CD4-positive, alpha-beta memory T cell (primary cell): ENCODE measurements at regions not wholly inside any gene's neighbourhood (a gene's known extent, or its start where the extent isn't known, plus 50 kb on each side); places are given as distances from the start of the nearest gene placed in this dataset.

Source experiments
- CTCF ChIA-PET: fragments of 350-600 bp; sonication (Branson Sonifier 250); formaldehyde crosslinking; loops from one replicate; lab custom pipeline; 2021; ENCODE audit warnings: inconsistent platforms; ENCODE audit not compliant: partially characterized antibody; lab: Charles Lee
- POLR2A ChIA-PET: fragments of 350-600 bp; sonication (Branson Sonifier 250); formaldehyde crosslinking; loops from one replicate; lab custom pipeline; 2021; ENCODE audit not compliant: partially characterized antibody; lab: Charles Lee
- DNase-seq, 5 donors: peaks; one replicate each; pipeline versions ENCODE4 v3.0.0 to v3.0.0-alpha.2; 2020 to 2022; ENCODE audit warnings: mixed read lengths in 1 of 5
- H3K27ac ChIP-seq: one replicate; pipeline ENCODE4 v1.7.0; 2013; ENCODE audit warnings: low read depth, low read length
- H3K27me3 ChIP-seq: 2 replicates; pipeline ENCODE4 v1.7.0; 2013; ENCODE audit warnings: mild to moderate bottlenecking, low read length, moderate library complexity; ENCODE audit not compliant: insufficient read depth
- H3K36me3 ChIP-seq: 2 replicates; pipeline ENCODE4 v1.7.0; 2013; ENCODE audit warnings: mild to moderate bottlenecking, low read length, moderate library complexity; ENCODE audit not compliant: insufficient read depth
- H3K4me1 ChIP-seq: 2 replicates; pipeline ENCODE4 v1.7.0; 2013; ENCODE audit warnings: mild to moderate bottlenecking, low read length, moderate library complexity; ENCODE audit not compliant: insufficient read depth
- H3K4me3 ChIP-seq, 2 donors: one replicate each; pipeline ENCODE4 v1.7.0; 2013; ENCODE audit warnings: low read length in 2 of 2, mild to moderate bottlenecking in 1 of 2
- H3K9me3 ChIP-seq, 2 donors: one replicate each; pipeline ENCODE4 v1.7.0; 2013; ENCODE audit warnings: low read length in 2 of 2, control low read depth in 1 of 2; ENCODE audit not compliant: control insufficient read depth in 1 of 2
- H3K27ac Mint-ChIP-seq, 7 donors: one replicate each; pipeline ENCODE4 v1.8.0; 2020 to 2021; ENCODE audit warnings: mixed read lengths in 7 of 7, mild to moderate bottlenecking in 6 of 7, inconsistent platforms in 3 of 7, moderate library complexity in 3 of 7
- H3K27me3 Mint-ChIP-seq, 2 donors: one replicate each; pipeline ENCODE4 v1.8.0; 2020 to 2021; ENCODE audit warnings: mixed read lengths in 2 of 2
- H3K36me3 Mint-ChIP-seq, 2 donors: one replicate each; pipeline ENCODE4 v1.8.0; 2020 to 2021; ENCODE audit warnings: mixed read lengths in 2 of 2, inconsistent platforms in 1 of 2, mild to moderate bottlenecking in 1 of 2
- H3K4me1 Mint-ChIP-seq, 4 donors: one replicate each; pipeline ENCODE4 v1.8.0; 2020 to 2021; ENCODE audit warnings: mixed read lengths in 4 of 4, mild to moderate bottlenecking in 1 of 4
- H3K4me3 Mint-ChIP-seq, 8 donors: one replicate each; pipeline ENCODE4 v1.8.0; 2020 to 2021; ENCODE audit warnings: mixed read lengths in 8 of 8, mild to moderate bottlenecking in 7 of 8, moderate library complexity in 6 of 8, inconsistent platforms in 3 of 8
- H3K9me3 Mint-ChIP-seq, 8 donors: one replicate each; pipeline ENCODE4 v1.8.0; 2020 to 2021; ENCODE audit warnings: mixed read lengths in 8 of 8, mild to moderate bottlenecking in 5 of 8, inconsistent platforms in 3 of 8, moderate library complexity in 1 of 8
- intact Hi-C: fragments of 100-400 bp; cut with micrococcal nuclease; formaldehyde crosslinking; loops from one replicate; pipeline ENCODE4 v1.15.1; 2023

GRCh38 chr16:86450691-86451090 lies 59.6 kb upstream of the FOXF1 start:
- H3K36me3 Mint-ChIP-seq, result no peaks in the 10 kb centered on the region
- no peaks in the 10 kb centered on the region for H3K4me1 Mint-ChIP-seq
- no peaks in the 10 kb centered on the region for H3K4me1 ChIP-seq
- H3K27ac ChIP-seq, result no peak overlapping the region
- ChIA-PET CTCF (no interaction called here), POLR2A (no interaction called here)
- no peaks in the 10 kb centered on the region for H3K36me3 ChIP-seq
- intact Hi-C loops, result no loop called here
- H3K4me3 Mint-ChIP-seq, result no peak overlapping the region
- peaks cover 10 to 23% of the 10 kb centered on the region in 2 donors for H3K27me3 Mint-ChIP-seq
- DNase-seq, result no peak
- no peak overlapping the region for H3K27ac Mint-ChIP-seq
- no peak overlapping the region for H3K4me3 ChIP-seq
- peaks cover 0 to 4% (median 2%) of the 10 kb centered on the region in 8 donors for H3K9me3 Mint-ChIP-seq
- no peaks in the 10 kb centered on the region for H3K27me3 ChIP-seq
- no peaks in the 10 kb centered on the region for H3K9me3 ChIP-seq

GRCh38 chr16:86452451-86452850 lies 57.9 kb upstream of the FOXF1 start:
- Histone ChIP-seq H3K27me3 (no peaks in the 10 kb centered on the region), H3K9me3 (no peaks in the 10 kb centered on the region), H3K4me1 (no peaks in the 10 kb centered on the region), H3K4me3 (no peak overlapping the region), H3K27ac (no peak overlapping the region), H3K36me3 (no peaks in the 10 kb centered on the region)
- Mint-ChIP-seq H3K4me1 (no peaks in the 10 kb centered on the region), H3K36me3 (no peaks in the 10 kb centered on the region), H3K27me3 (peaks cover 9 to 19% of the 10 kb centered on the region in 2 donors), H3K4me3 (no peak overlapping the region), H3K9me3 (peaks cover 0 to 4% (median 2%) of the 10 kb centered on the region in 8 donors), H3K27ac (no peak overlapping the region)
- ChIA-PET CTCF (no interaction called here), POLR2A (no interaction called here)
- DNase-seq, result no peak
- intact Hi-C loops, result no loop called here

GRCh38 chr16:86455116-86455515 lies 55.2 kb upstream of the FOXF1 start:
- no peak overlapping the region for H3K27ac Mint-ChIP-seq
- intact Hi-C loops, result no loop called here
- CTCF ChIA-PET, result no interaction called here

GRCh38 chr16:86455640-86456039 lies 54.7 kb upstream of the FOXF1 start:
- H3K36me3 Mint-ChIP-seq, result no peaks in the 10 kb centered on the region
- peaks cover 8 to 17% of the 10 kb centered on the region in 2 donors for H3K27me3 Mint-ChIP-seq

More at GRCh38 chr16:86455116-86455515, 55.2 kb upstream of the FOXF1 start:
- H3K27me3 Mint-ChIP-seq, result peaks cover 8 to 19% of the 10 kb centered on the region in 2 donors
- H3K4me3 ChIP-seq, result no peak overlapping the region
- DNase-seq, result no peak
- POLR2A ChIA-PET, result no interaction called here
- no peak overlapping the region for H3K4me3 Mint-ChIP-seq
- H3K9me3 Mint-ChIP-seq, result peaks cover 0 to 10% (median 2%) of the 10 kb centered on the region in 8 donors
- no peaks in the 10 kb centered on the region for H3K9me3 ChIP-seq
- no peaks in the 10 kb centered on the region for H3K4me1 Mint-ChIP-seq
- H3K36me3 Mint-ChIP-seq, result no peaks in the 10 kb centered on the region
- H3K27me3 ChIP-seq, result no peaks in the 10 kb centered on the region
- H3K4me1 ChIP-seq, result no peaks in the 10 kb centered on the region
- H3K27ac ChIP-seq, result no peak overlapping the region
- H3K36me3 ChIP-seq, result no peaks in the 10 kb centered on the region

GRCh38 chr16:86457501-86458148 lies 52.7 kb upstream of the FOXF1 start:
- Histone ChIP-seq H3K27me3 (no peaks in the 10 kb centered on the region), H3K9me3 (no peaks in the 10 kb centered on the region), H3K36me3 (no peaks in the 10 kb centered on the region), H3K4me3 (no peak overlapping the region), H3K4me1 (no peaks in the 10 kb centered on the region), H3K27ac (no peak overlapping the region)
- H3K27ac Mint-ChIP-seq, result no peak overlapping the region
- intact Hi-C loops, result no loop called here
- H3K36me3 Mint-ChIP-seq, result no peaks in the 10 kb centered on the region
- H3K9me3 Mint-ChIP-seq, result peaks cover 2 to 22% (median 8%) of the 10 kb centered on the region in 8 donors
- ChIA-PET POLR2A (no interaction called here), CTCF (no interaction called here)
- no peak for DNase-seq
- no peaks in the 10 kb centered on the region for H3K4me1 Mint-ChIP-seq
- H3K4me3 Mint-ChIP-seq, result no peak overlapping the region
- peaks cover 5 to 14% of the 10 kb centered on the region in 2 donors for H3K27me3 Mint-ChIP-seq

More at GRCh38 chr16:86455640-86456039, 54.7 kb upstream of the FOXF1 start:
- H3K27me3 ChIP-seq, result no peaks in the 10 kb centered on the region
- H3K9me3 ChIP-seq, result no peaks in the 10 kb centered on the region
- H3K4me3 ChIP-seq, result no peak overlapping the region
- Mint-ChIP-seq H3K9me3 (peaks cover 0 to 13% (median 3%) of the 10 kb centered on the region in 8 donors), H3K27ac (no peak overlapping the region), H3K4me3 (no peak overlapping the region), H3K4me1 (no peaks in the 10 kb centered on the region)
- ChIA-PET CTCF (no interaction called here), POLR2A (no interaction called here)
- intact Hi-C loops, result no loop called here
- no peak for DNase-seq
- no peaks in the 10 kb centered on the region for H3K4me1 ChIP-seq
- H3K27ac ChIP-seq, result no peak overlapping the region
- H3K36me3 ChIP-seq, result no peaks in the 10 kb centered on the region

GRCh38 chr16:86458149-86458777 lies 52.1 kb upstream of the FOXF1 start:
- H3K4me1 ChIP-seq, result no peaks in the 10 kb centered on the region
- intact Hi-C loops, result no loop called here
- H3K36me3 ChIP-seq, result no peaks in the 10 kb centered on the region
- no peak overlapping the region for H3K27ac Mint-ChIP-seq
- H3K4me3 ChIP-seq, result no peak overlapping the region
- CTCF ChIA-PET, result no interaction called here
- H3K9me3 ChIP-seq, result no peaks in the 10 kb centered on the region
- POLR2A ChIA-PET, result no interaction called here
- peaks cover 5 to 14% of the 10 kb centered on the region in 2 donors for H3K27me3 Mint-ChIP-seq
- no peak overlapping the region for H3K4me3 Mint-ChIP-seq
- H3K36me3 Mint-ChIP-seq, result no peaks in the 10 kb centered on the region
- no peak for DNase-seq
- no peaks in the 10 kb centered on the region for H3K27me3 ChIP-seq
- H3K27ac ChIP-seq, result no peak overlapping the region
- peaks cover 2 to 22% (median 8%) of the 10 kb centered on the region in 8 donors for H3K9me3 Mint-ChIP-seq
- no peaks in the 10 kb centered on the region for H3K4me1 Mint-ChIP-seq

GRCh38 chr16:86459266-86459665 lies 51.1 kb upstream of the FOXF1 start:
- peaks cover 6 to 28% (median 12%) of the 10 kb centered on the region in 8 donors for H3K9me3 Mint-ChIP-seq
- no peaks in the 10 kb centered on the region for H3K4me1 ChIP-seq
- no peaks in the 10 kb centered on the region for H3K9me3 ChIP-seq
- H3K36me3 Mint-ChIP-seq, result peaks cover 0 to 4% of the 10 kb centered on the region in 2 donors
- ChIA-PET CTCF (no interaction called here), POLR2A (no interaction called here)
- H3K27ac Mint-ChIP-seq, result no peak overlapping the region
- no peak for DNase-seq
- H3K27ac ChIP-seq, result no peak overlapping the region
- H3K4me3 Mint-ChIP-seq, result no peak overlapping the region
- peaks cover 0 to 4% (median 0%) of the 10 kb centered on the region in 4 donors for H3K4me1 Mint-ChIP-seq
- intact Hi-C loops, result no loop called here
- no peak overlapping the region for H3K4me3 ChIP-seq
- peaks cover 5 to 14% of the 10 kb centered on the region in 2 donors for H3K27me3 Mint-ChIP-seq
- H3K36me3 ChIP-seq, result no peaks in the 10 kb centered on the region
- H3K27me3 ChIP-seq, result no peaks in the 10 kb centered on the region
